ENCODE measurements at regions not wholly inside any gene's neighbourhood (a gene's known extent, or its start where the extent isn't known, plus 50 kb on each side); places are given as distances from the start of the nearest gene placed in this dataset.
A peak's percentile ranks its signal among the peaks of the same experiment; 100 is the strongest.

- no peak for DNase-seq
- H2BK5ac ChIP-seq (ENCODE audit: low read depth, low read length, poor library complexity, severe bottlenecking) = no peak overlapping the region
- H2BK120ac ChIP-seq (ENCODE audit: low read depth, low read length) = no peak overlapping the region
- H3K4me2 ChIP-seq (ENCODE audit: low read length, poor library complexity, severe bottlenecking) = no peak overlapping the region
- no peak overlapping the region for H4K91ac ChIP-seq (ENCODE audit: low read length)
- H3K9ac ChIP-seq (ENCODE audit: low read length) = no peak overlapping the region
- no peak overlapping the region for H3K18ac ChIP-seq (ENCODE audit: low read depth in 1 of 2, low read length in 2 of 2)
- H3K9me3 ChIP-seq (ENCODE audit: control insufficient read depth, low read length) = no peaks in the 10 kb centered on the region
- H3K36me3 ChIP-seq (ENCODE audit: control insufficient read depth in 1 of 2, insufficient read depth in 2 of 2, low read depth in 1 of 2, low read length in 2 of 2) = no peaks in the 10 kb centered on the region
- H2BK12ac ChIP-seq (ENCODE audit: low read length in 2 of 2) = no peak overlapping the region
- no peak overlapping the region for H3K14ac ChIP-seq (ENCODE audit: low read length in 2 of 2)
- 90% methylated on average over 1 of the region's 4 CpGs for WGBS
- no peak overlapping the region for H3K23ac ChIP-seq (ENCODE audit: low read length in 2 of 2)
- no peak overlapping the region for H3K4me3 ChIP-seq (ENCODE audit: insufficient read depth in 1 of 2, low read depth in 1 of 2, low read length in 2 of 2)
- H2AK5ac ChIP-seq (ENCODE audit: low read length, severe bottlenecking) = no peak overlapping the region
- H3K79me1 ChIP-seq (replicated peaks; ENCODE audit: low read length, poor library complexity, severe bottlenecking) = no peaks in the 10 kb centered on the region
- H3K27ac ChIP-seq (ENCODE audit: low read length, poor library complexity, severe bottlenecking) = no peak overlapping the region
- H4K8ac ChIP-seq (ENCODE audit: low read length) = no peak overlapping the region
- no peaks in the 10 kb centered on the region for H3K4me1 ChIP-seq (ENCODE audit: control insufficient read depth, insufficient read depth, low read depth, low read length)
- H3K27me3 ChIP-seq (ENCODE audit: control insufficient read depth in 1 of 2, insufficient read depth in 1 of 2, low read length in 2 of 2) = no peaks in the 10 kb centered on the region
- H2BK15ac ChIP-seq (ENCODE audit: low read depth, poor library complexity, severe bottlenecking) = no peak overlapping the region
- no peak overlapping the region for H3K4ac ChIP-seq (ENCODE audit: low read depth in 1 of 2, low read length in 2 of 2)
- no peak overlapping the region for H2AFZ ChIP-seq (ENCODE audit: low read depth, low read length)
Observed at GRCh38 chr4:26229974-26230373, 90.8 kb upstream of the RBPJ start.

- H3K4ac ChIP-seq (ENCODE audit: low read depth in 1 of 2, low read length in 2 of 2) = no peak overlapping the region
- no peak overlapping the region for H2BK120ac ChIP-seq (ENCODE audit: low read depth, low read length)
- H2BK12ac ChIP-seq (ENCODE audit: low read length in 2 of 2) = no peak overlapping the region
- no peak overlapping the region for H3K23ac ChIP-seq (ENCODE audit: low read length in 2 of 2)
- no peak overlapping the region for H4K8ac ChIP-seq (ENCODE audit: low read length)
- no peak overlapping the region for H4K91ac ChIP-seq (ENCODE audit: low read length)
- no peak for DNase-seq
- H3K9me3 ChIP-seq (ENCODE audit: control insufficient read depth, low read length) = peaks cover 8% of the 10 kb centered on the region
- no peak overlapping the region for H2AFZ ChIP-seq (ENCODE audit: low read depth, low read length)
- no peak overlapping the region for H2BK5ac ChIP-seq (ENCODE audit: low read depth, low read length, poor library complexity, severe bottlenecking)
- H3K36me3 ChIP-seq (ENCODE audit: control insufficient read depth in 1 of 2, insufficient read depth in 2 of 2, low read depth in 1 of 2, low read length in 2 of 2) = no peaks in the 10 kb centered on the region
- H3K4me2 ChIP-seq (ENCODE audit: low read length, poor library complexity, severe bottlenecking) = no peak overlapping the region
- H3K9ac ChIP-seq (ENCODE audit: low read length) = no peak overlapping the region
- no peaks in the 10 kb centered on the region for H3K79me1 ChIP-seq (replicated peaks; ENCODE audit: low read length, poor library complexity, severe bottlenecking)
- H3K14ac ChIP-seq (ENCODE audit: low read length in 2 of 2) = no peak overlapping the region
- no peaks in the 10 kb centered on the region for H3K4me1 ChIP-seq (ENCODE audit: control insufficient read depth, insufficient read depth, low read depth, low read length)
- no peaks in the 10 kb centered on the region for H3K27me3 ChIP-seq (ENCODE audit: control insufficient read depth in 1 of 2, insufficient read depth in 1 of 2, low read length in 2 of 2)
- H2BK15ac ChIP-seq (ENCODE audit: low read depth, poor library complexity, severe bottlenecking) = no peak overlapping the region
- H3K18ac ChIP-seq (ENCODE audit: low read depth in 1 of 2, low read length in 2 of 2) = no peak overlapping the region
- H3K27ac ChIP-seq (ENCODE audit: low read length, poor library complexity, severe bottlenecking) = no peak overlapping the region
- WGBS = 87% methylated on average over 4 of the region's 5 CpGs
- H2AK5ac ChIP-seq (ENCODE audit: low read length, severe bottlenecking) = no peak overlapping the region
- H3K4me3 ChIP-seq (ENCODE audit: insufficient read depth in 1 of 2, low read depth in 1 of 2, low read length in 2 of 2) = no peak overlapping the region
Observed at GRCh38 chr4:26233350-26233749, 87.5 kb upstream of the RBPJ start.

- H3K36me3 ChIP-seq (ENCODE audit: control insufficient read depth in 1 of 2, insufficient read depth in 2 of 2, low read depth in 1 of 2, low read length in 2 of 2) = no peaks in the 10 kb centered on the region
- no peak overlapping the region for H3K4ac ChIP-seq (ENCODE audit: low read depth in 1 of 2, low read length in 2 of 2)
- H3K4me3 ChIP-seq (ENCODE audit: insufficient read depth in 1 of 2, low read depth in 1 of 2, low read length in 2 of 2) = no peak overlapping the region
- H3K14ac ChIP-seq (ENCODE audit: low read length in 2 of 2) = no peak overlapping the region
- no peak overlapping the region for H3K27ac ChIP-seq (ENCODE audit: low read length, poor library complexity, severe bottlenecking)
- no peak overlapping the region for H2BK15ac ChIP-seq (ENCODE audit: low read depth, poor library complexity, severe bottlenecking)
- no peak overlapping the region for H2BK120ac ChIP-seq (ENCODE audit: low read depth, low read length)
- no peak overlapping the region for H2BK5ac ChIP-seq (ENCODE audit: low read depth, low read length, poor library complexity, severe bottlenecking)
- H3K4me1 ChIP-seq (ENCODE audit: control insufficient read depth, insufficient read depth, low read depth, low read length) = peaks cover 6% of the 10 kb centered on the region
- DNase-seq = peak; percentile 71
- H3K27me3 ChIP-seq (ENCODE audit: control insufficient read depth in 1 of 2, insufficient read depth in 1 of 2, low read length in 2 of 2) = no peaks in the 10 kb centered on the region
- no peak overlapping the region for H2AFZ ChIP-seq (ENCODE audit: low read depth, low read length)
- H2BK12ac ChIP-seq (ENCODE audit: low read length in 2 of 2) = no peak overlapping the region
- no peak overlapping the region for H3K4me2 ChIP-seq (ENCODE audit: low read length, poor library complexity, severe bottlenecking)
- H3K23ac ChIP-seq (ENCODE audit: low read length in 2 of 2) = no peak overlapping the region
- peaks cover 8% of the 10 kb centered on the region for H3K9me3 ChIP-seq (ENCODE audit: control insufficient read depth, low read length)
- H4K91ac ChIP-seq (ENCODE audit: low read length) = no peak overlapping the region
- no peak overlapping the region for H4K8ac ChIP-seq (ENCODE audit: low read length)
- H2AK5ac ChIP-seq (ENCODE audit: low read length, severe bottlenecking) = no peak overlapping the region
- H3K79me1 ChIP-seq (replicated peaks; ENCODE audit: low read length, poor library complexity, severe bottlenecking) = no peaks in the 10 kb centered on the region
- H3K9ac ChIP-seq (ENCODE audit: low read length) = peak overlapping the region; percentile 70
- H3K18ac ChIP-seq (ENCODE audit: low read depth in 1 of 2, low read length in 2 of 2) = no peak overlapping the region
Observed at GRCh38 chr4:26235500-26235899, 85.3 kb upstream of the RBPJ start.

GRCh38 chr4:26237916-26238315 lies 82.9 kb upstream of the RBPJ start:
- H3K4me3 ChIP-seq (ENCODE audit: insufficient read depth in 1 of 2, low read depth in 1 of 2, low read length in 2 of 2) = no peak overlapping the region
- peaks cover 6% of the 10 kb centered on the region for H3K4me1 ChIP-seq (ENCODE audit: control insufficient read depth, insufficient read depth, low read depth, low read length)
- no peak for DNase-seq
- H3K27me3 ChIP-seq (ENCODE audit: control insufficient read depth in 1 of 2, insufficient read depth in 1 of 2, low read length in 2 of 2) = no peaks in the 10 kb centered on the region
- H2AFZ ChIP-seq (ENCODE audit: low read depth, low read length) = no peak overlapping the region
- no peak overlapping the region for H4K91ac ChIP-seq (ENCODE audit: low read length)
- no peaks in the 10 kb centered on the region for H3K79me1 ChIP-seq (replicated peaks; ENCODE audit: low read length, poor library complexity, severe bottlenecking)
- no peak overlapping the region for H3K27ac ChIP-seq (ENCODE audit: low read length, poor library complexity, severe bottlenecking)
- no peak overlapping the region for H2BK5ac ChIP-seq (ENCODE audit: low read depth, low read length, poor library complexity, severe bottlenecking)
- peak overlapping the region; percentile 21 to 34 for H3K18ac ChIP-seq (ENCODE audit: low read depth in 1 of 2, low read length in 2 of 2)
- no peak overlapping the region for H3K14ac ChIP-seq (ENCODE audit: low read length in 2 of 2)
- H3K36me3 ChIP-seq (ENCODE audit: control insufficient read depth in 1 of 2, insufficient read depth in 2 of 2, low read depth in 1 of 2, low read length in 2 of 2) = no peaks in the 10 kb centered on the region
- no peak overlapping the region for H3K4me2 ChIP-seq (ENCODE audit: low read length, poor library complexity, severe bottlenecking)
- peaks cover 8% of the 10 kb centered on the region for H3K9me3 ChIP-seq (ENCODE audit: control insufficient read depth, low read length)
- no peak overlapping the region for H2BK15ac ChIP-seq (ENCODE audit: low read depth, poor library complexity, severe bottlenecking)
- H2BK120ac ChIP-seq (ENCODE audit: low read depth, low read length) = no peak overlapping the region
- 81% methylated on average over 3 of the region's 5 CpGs for WGBS
- H3K23ac ChIP-seq (ENCODE audit: low read length in 2 of 2) = peak overlapping the region in 1 of 2 experiments; percentile 83
- H2AK5ac ChIP-seq (ENCODE audit: low read length, severe bottlenecking) = no peak overlapping the region
- no peak overlapping the region for H3K9ac ChIP-seq (ENCODE audit: low read length)
- H2BK12ac ChIP-seq (ENCODE audit: low read length in 2 of 2) = no peak overlapping the region
- H3K4ac ChIP-seq (ENCODE audit: low read depth in 1 of 2, low read length in 2 of 2) = no peak overlapping the region
- H4K8ac ChIP-seq (ENCODE audit: low read length) = no peak overlapping the region
